HCT116 (cell line): ENCODE measurements at regions not wholly inside any gene's neighbourhood (a gene's known extent, or its start where the extent isn't known, plus 50 kb on each side); places are given as distances from the start of the nearest gene placed in this dataset.

Experiments
- ATAC-seq: fragments of 200-7000 bp; cut with Tn5 transposase; 2 replicates; pipeline ENCODE4 v1.9.1; 2020; ENCODE audit warnings: mild to moderate bottlenecking, moderate library complexity
- BruUV-seq: library from RNA; stranded (reverse); fragments of 400-500 nt; replicated peaks from 2 replicates; lab custom pipeline; 2021; lab: Mats Ljungman, UMichigan
- CTCF ChIA-PET: fragments of 300-600 bp; sonication (Branson Sonifier 250); formaldehyde crosslinking; loops from one replicate; lab custom pipeline; 2021; ENCODE audit warnings: antibody characterized with exemption; lab: Charles Lee
- POLR2A ChIA-PET: fragments of 300-600, 350-600 bp; sonication (Branson Sonifier 250); formaldehyde crosslinking; loops from one replicate; lab custom pipeline; 2021; ENCODE audit warnings: antibody characterized with exemption; lab: Charles Lee
- RAD21 ChIA-PET, 2 experiments: fragments of 300-600 bp; sonication (Branson Sonifier 250); formaldehyde crosslinking; loops; one replicate each; lab custom pipeline; 2023; ENCODE audit warnings: low total read pairs in 2 of 2; ENCODE audit not compliant: uncharacterized antibody in 2 of 2, unreplicated experiment in 2 of 2, low non-redundant PET in 1 of 2; lab: Charles Lee
- DNase-seq: peaks from one replicate; pipeline ENCODE4 v3.0.0-alpha.2; 2010; ENCODE audit warnings: low read depth, low spot score
- H2AFZ ChIP-seq: fragments of 200-600 bp; shearing (Covaris generic), sonication (generic); 2 replicates; pipeline ENCODE4 v1.6.1; 2017; ENCODE audit warnings: low read depth, mixed run types, mixed read lengths, antibody characterized with exemption, low read length; ENCODE audit not compliant: poor library complexity, severe bottlenecking
- H3K27ac ChIP-seq: 2 replicates; pipeline ENCODE4 v1.5.1; 2012; ENCODE audit warnings: low read depth, low read length
- H3K27me3 ChIP-seq: fragments of 200-600 bp; sonication (generic); 2 replicates; pipeline ENCODE4 v1.6.1; 2016; ENCODE audit warnings: mixed run types, low read length, mixed read lengths; ENCODE audit not compliant: insufficient read depth
- H3K36me3 ChIP-seq, 2 experiments: fragments of 200-500 bp in 1 of 2; fragments of 200-600 bp in 1 of 2; sonication (Bioruptor generic) in 1 of 2; sonication (generic) in 1 of 2; 2 replicates each; pipeline versions ENCODE4 v1.5.1 to v1.6.1; 2014 to 2016; ENCODE audit warnings: low read length in 2 of 2, inconsistent platforms in 1 of 2, mixed read lengths in 1 of 2, mixed run types in 1 of 2; ENCODE audit not compliant: insufficient read depth in 2 of 2, control insufficient read depth in 1 of 2
- H3K4me1 ChIP-seq, 2 experiments: fragments of 200-600 bp in 1 of 2; sonication (generic) in 1 of 2; 2 replicates each; pipeline versions ENCODE4 v1.5.1 to v1.6.1; 2012 to 2017; ENCODE audit warnings: low read length in 2 of 2, inconsistent platforms in 1 of 2, mild to moderate bottlenecking in 1 of 2, mixed read lengths in 1 of 2, mixed run types in 1 of 2, moderate library complexity in 1 of 2; ENCODE audit not compliant: insufficient read depth in 2 of 2, control insufficient read depth in 1 of 2
- H3K4me2 ChIP-seq: fragments of 200-600 bp; sonication (generic); 2 replicates; pipeline ENCODE4 v1.6.1; 2017; ENCODE audit warnings: mixed run types, low read length, mixed read lengths
- H3K4me3 ChIP-seq, 2 experiments: fragments of 200-600 bp in 1 of 2; sonication (generic) in 1 of 2; replicated peaks in 1 of 2; 2 replicates each; pipeline ENCODE4 v1.5.1; 2011 to 2016; ENCODE audit warnings: low read length in 2 of 2, control low read depth in 1 of 2, low read depth in 1 of 2, mild to moderate bottlenecking in 1 of 2, mixed read lengths in 1 of 2, mixed run types in 1 of 2
- H3K79me2 ChIP-seq: fragments of 200-600 bp; sonication (generic); 2 replicates; pipeline ENCODE4 v1.6.1; 2017; ENCODE audit warnings: mild to moderate bottlenecking, mixed run types, low read length, moderate library complexity, mixed read lengths; ENCODE audit not compliant: insufficient read depth
- H3K9ac ChIP-seq: fragments of 200-600 bp; sonication (generic); 2 replicates; pipeline ENCODE4 v1.6.1; 2016; ENCODE audit warnings: low read length, mixed read lengths
- H3K9me2 ChIP-seq: fragments of 200-600 bp; sonication (generic), shearing (Covaris generic); 2 replicates; pipeline ENCODE4 v1.6.1; 2017; ENCODE audit warnings: mixed run types, mild to moderate bottlenecking, moderate library complexity; ENCODE audit not compliant: insufficient read depth
- H3K9me3 ChIP-seq, 2 experiments: fragments of 200-500 bp in 1 of 2; fragments of 200-600 bp in 1 of 2; sonication (Bioruptor generic) in 1 of 2; sonication (generic) in 1 of 2; 2 replicates each; pipeline ENCODE4 v1.6.1; 2014 to 2017; ENCODE audit warnings: low read length in 2 of 2, mixed read lengths in 2 of 2, inconsistent platforms in 1 of 2, low read depth in 1 of 2, mild to moderate bottlenecking in 1 of 2, mixed run types in 1 of 2, moderate library complexity in 1 of 2; ENCODE audit not compliant: control insufficient read depth in 1 of 2, insufficient read depth in 1 of 2
- H4K20me1 ChIP-seq: fragments of 200-600 bp; sonication (generic), shearing (Covaris generic); 2 replicates; pipeline ENCODE4 v1.6.1; 2017; ENCODE audit warnings: mixed run types, mild to moderate bottlenecking, moderate library complexity; ENCODE audit not compliant: insufficient read depth
- CBX3 ChIP-seq: IDR thresholded peaks from 2 replicates; pipeline ENCODE4 v1.6.1; 2012; ENCODE audit warnings: low read depth
- CEBPB ChIP-seq: IDR thresholded peaks from 2 replicates; pipeline ENCODE4 v1.6.1; 2012; ENCODE audit warnings: low read depth
- EGR1 ChIP-seq: IDR thresholded peaks from 2 replicates; pipeline ENCODE4 v1.6.1; 2012; ENCODE audit warnings: low read depth
- ELF1 ChIP-seq: IDR thresholded peaks from 2 replicates; pipeline ENCODE4 v1.6.1; 2012; ENCODE audit warnings: low read depth, borderline replicate concordance
- EZH2 ChIP-seq: fragments of 200-600 bp; sonication (generic); IDR thresholded peaks from 2 replicates; pipeline ENCODE4 v1.6.1; 2017; ENCODE audit warnings: antibody characterized with exemption, mixed run types
- POLR2AphosphoS5 ChIP-seq: IDR thresholded peaks from 2 replicates; pipeline ENCODE4 v1.6.1; 2011; ENCODE audit warnings: mild to moderate bottlenecking, low read depth, low read length, moderate library complexity
- RAD21 ChIP-seq: IDR thresholded peaks from 2 replicates; pipeline ENCODE4 v1.6.1; 2012; ENCODE audit warnings: low read depth, mild to moderate bottlenecking
- SP1 ChIP-seq: IDR thresholded peaks from 2 replicates; pipeline ENCODE4 v1.6.1; 2012; ENCODE audit warnings: low read depth
- SRF ChIP-seq: IDR thresholded peaks from 2 replicates; pipeline ENCODE4 v1.6.1; 2012; ENCODE audit warnings: low read depth
- TCF7L2 ChIP-seq: IDR thresholded peaks from 2 replicates; pipeline ENCODE4 v1.7.0; 2011; ENCODE audit warnings: borderline replicate concordance, inconsistent platforms; ENCODE audit not compliant: insufficient read depth, insufficient read length; ENCODE audit errors: extremely low read depth
- YY1 ChIP-seq: IDR thresholded peaks from 2 replicates; pipeline ENCODE4 v1.6.1; 2011; ENCODE audit warnings: low read length, low read depth, moderate library complexity, mild to moderate bottlenecking; ENCODE audit not compliant: insufficient replicate concordance; ENCODE audit errors: extremely low read depth
- ZFX ChIP-seq: fragments of 450-650 bp; IDR thresholded peaks from 2 replicates; pipeline ENCODE4 v1.6.1; 2017
- intact Hi-C: fragments of 100-400 bp; cut with micrococcal nuclease; formaldehyde crosslinking; loops from 2 replicates; pipeline ENCODE4 v1.10.0; 2022
- TF ChIP-seq, protein P1 (sequence below): IDR thresholded peaks from 2 replicates; pipeline ENCODE4 v1.6.1; 2012
- TF ChIP-seq, protein P2 (sequence below): IDR thresholded peaks from 2 replicates; pipeline ENCODE4 v1.6.1; 2011; ENCODE audit warnings: mild to moderate bottlenecking, low read length, moderate library complexity; ENCODE audit not compliant: insufficient replicate concordance; ENCODE audit errors: extremely low read depth
- TF ChIP-seq, protein P3 (sequence below), 3 experiments: fragments of 200-600 bp in 1 of 3; sonication (generic) in 1 of 3; IDR thresholded peaks in 2 of 3; conservative IDR thresholded peaks in 1 of 3; 2 replicates each; pipeline ENCODE4 v1.5.1; 2012 to 2017; ENCODE audit warnings: low read depth in 2 of 3, low read length in 2 of 3, antibody characterized with exemption in 1 of 3, borderline replicate concordance in 1 of 3, control low read depth in 1 of 3, mild to moderate bottlenecking in 1 of 3, mixed read lengths in 1 of 3, mixed run types in 1 of 3, moderate library complexity in 1 of 3; ENCODE audit not compliant: insufficient read depth in 1 of 3

DNA sequence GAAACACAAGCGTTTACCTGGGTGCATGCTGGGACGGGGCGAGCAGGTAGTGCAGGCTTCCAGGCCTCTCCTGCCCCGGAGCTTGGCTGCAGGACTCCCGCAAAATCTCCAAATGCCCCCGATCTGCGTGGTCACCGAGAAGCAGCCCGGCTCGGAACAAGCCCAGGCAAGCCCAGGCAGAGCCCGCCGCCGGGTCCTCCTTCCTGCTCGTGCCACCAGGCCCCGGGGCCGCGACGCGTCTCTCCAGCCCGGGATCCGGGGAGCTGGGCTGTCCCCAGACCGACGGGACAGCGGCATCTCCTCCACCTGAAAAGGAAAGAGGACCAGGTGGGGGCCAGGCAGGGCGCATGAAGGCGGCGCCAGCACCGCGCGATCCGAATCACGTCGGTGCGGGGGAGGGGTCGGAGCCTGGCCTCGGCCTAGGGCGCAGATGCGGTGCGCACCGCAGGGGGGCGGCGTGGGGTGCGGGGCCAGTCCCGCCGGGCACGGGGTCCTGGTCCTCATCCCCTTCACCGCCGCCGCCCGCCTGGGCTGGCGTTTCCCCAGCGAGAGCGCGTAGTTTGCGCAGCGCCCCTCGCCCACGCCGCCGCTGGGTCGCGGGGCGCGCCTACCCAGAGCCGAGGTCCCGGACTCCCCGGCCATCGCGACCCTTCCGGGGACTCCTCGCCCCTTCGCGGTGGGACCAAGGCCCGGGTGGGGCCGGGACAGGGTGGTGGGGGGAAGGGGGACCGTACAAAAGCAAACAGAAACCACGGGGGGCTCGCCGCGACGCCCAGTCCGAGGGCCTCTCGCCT is 52.4 kb upstream of the H6PD start (continued):
- TF ChIP-seq, protein P1, sequence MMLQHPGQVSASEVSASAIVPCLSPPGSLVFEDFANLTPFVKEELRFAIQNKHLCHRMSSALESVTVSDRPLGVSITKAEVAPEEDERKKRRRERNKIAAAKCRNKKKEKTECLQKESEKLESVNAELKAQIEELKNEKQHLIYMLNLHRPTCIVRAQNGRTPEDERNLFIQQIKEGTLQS = no peak
- TF ChIP-seq TCF7L2 (peak; percentile 10), CEBPB (no peak), SRF (no peak)
- TF ChIP-seq, protein P2, sequence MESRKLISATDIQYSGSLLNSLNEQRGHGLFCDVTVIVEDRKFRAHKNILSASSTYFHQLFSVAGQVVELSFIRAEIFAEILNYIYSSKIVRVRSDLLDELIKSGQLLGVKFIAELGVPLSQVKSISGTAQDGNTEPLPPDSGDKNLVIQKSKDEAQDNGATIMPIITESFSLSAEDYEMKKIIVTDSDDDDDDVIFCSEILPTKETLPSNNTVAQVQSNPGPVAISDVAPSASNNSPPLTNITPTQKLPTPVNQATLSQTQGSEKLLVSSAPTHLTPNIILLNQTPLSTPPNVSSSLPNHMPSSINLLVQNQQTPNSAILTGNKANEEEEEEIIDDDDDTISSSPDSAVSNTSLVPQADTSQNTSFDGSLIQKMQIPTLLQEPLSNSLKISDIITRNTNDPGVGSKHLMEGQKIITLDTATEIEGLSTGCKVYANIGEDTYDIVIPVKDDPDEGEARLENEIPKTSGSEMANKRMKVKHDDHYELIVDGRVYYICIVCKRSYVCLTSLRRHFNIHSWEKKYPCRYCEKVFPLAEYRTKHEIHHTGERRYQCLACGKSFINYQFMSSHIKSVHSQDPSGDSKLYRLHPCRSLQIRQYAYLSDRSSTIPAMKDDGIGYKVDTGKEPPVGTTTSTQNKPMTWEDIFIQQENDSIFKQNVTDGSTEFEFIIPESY = no peak
- TF ChIP-seq, all 23 proteins: peak for 8

DNA sequence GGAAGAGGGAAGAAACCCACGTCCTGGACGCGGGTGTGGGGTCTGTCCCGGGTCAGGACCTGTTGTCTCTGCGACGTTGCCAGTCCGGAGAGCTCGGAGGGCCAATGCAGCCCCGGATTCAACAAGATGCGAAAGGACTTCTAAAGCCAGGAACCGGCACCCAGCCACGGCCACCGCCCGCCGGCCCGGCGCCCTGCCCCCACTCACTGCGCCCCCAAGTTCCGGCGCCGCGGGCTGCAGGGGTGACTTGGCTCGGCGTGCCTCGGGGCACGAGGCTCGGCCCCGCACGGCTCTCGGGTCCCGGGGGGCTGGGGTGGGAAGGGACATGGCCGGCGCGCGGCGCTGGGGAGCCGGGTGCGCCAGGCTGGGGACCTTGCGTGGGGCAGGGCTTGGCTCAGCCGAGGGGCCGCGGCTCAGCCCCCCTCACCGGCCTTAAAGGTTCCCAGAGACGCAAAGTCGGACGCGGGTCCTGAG is 51.8 kb upstream of the H6PD start:
- ATAC-seq (peak; percentile 2; the same call in 1 of the 2 replicates), DNase-seq (no peak)
- no TSS peak for BruUV-seq
- peak overlapping the region; percentile 70 to 86 for H3K4me3 ChIP-seq
- H3K9me3 ChIP-seq = no peaks in the 10 kb centered on the region
- ChIA-PET RAD21 (no interaction called here), CTCF (interaction anchor here (0.9 kb wide), 1 partner anchor 11 kb away, joined by 4 read pairs; no protein-coding TSS in a partner anchor), POLR2A (no interaction called here)
- intact Hi-C loops = no loop called here
- no peaks in the 10 kb centered on the region for H4K20me1 ChIP-seq
- H3K9me2 ChIP-seq = no peaks in the 10 kb centered on the region
- H2AFZ ChIP-seq = peak overlapping the region; percentile 83
- peaks cover 14 to 39% of the 10 kb centered on the region in 2 experiments for H3K4me1 ChIP-seq
- H3K27me3 ChIP-seq = no peaks in the 10 kb centered on the region
- H3K9ac ChIP-seq = peak overlapping the region; percentile 94
- peak overlapping the region; percentile 86; the same call in 1 of the 2 replicates for H3K27ac ChIP-seq
- H3K4me2 ChIP-seq = peak overlapping the region; percentile 92
- H3K79me2 ChIP-seq = peaks cover 38% of the 10 kb centered on the region
- 0 out of 4 replicates have a peak, but pooled peaks cover 2 to 3% of the 10 kb centered on the region in 2 experiments for H3K36me3 ChIP-seq
- TF ChIP-seq SP1 (no peak), CEBPB (no peak), ZFX (no peak), TCF7L2 (no peak), EGR1 (no peak), CBX3 (no peak), POLR2AphosphoS5 (no peak), EZH2 (no peak), SRF (no peak), YY1 (no peak), RAD21 (no peak), ELF1 (no peak)
- TF ChIP-seq, protein P3, sequence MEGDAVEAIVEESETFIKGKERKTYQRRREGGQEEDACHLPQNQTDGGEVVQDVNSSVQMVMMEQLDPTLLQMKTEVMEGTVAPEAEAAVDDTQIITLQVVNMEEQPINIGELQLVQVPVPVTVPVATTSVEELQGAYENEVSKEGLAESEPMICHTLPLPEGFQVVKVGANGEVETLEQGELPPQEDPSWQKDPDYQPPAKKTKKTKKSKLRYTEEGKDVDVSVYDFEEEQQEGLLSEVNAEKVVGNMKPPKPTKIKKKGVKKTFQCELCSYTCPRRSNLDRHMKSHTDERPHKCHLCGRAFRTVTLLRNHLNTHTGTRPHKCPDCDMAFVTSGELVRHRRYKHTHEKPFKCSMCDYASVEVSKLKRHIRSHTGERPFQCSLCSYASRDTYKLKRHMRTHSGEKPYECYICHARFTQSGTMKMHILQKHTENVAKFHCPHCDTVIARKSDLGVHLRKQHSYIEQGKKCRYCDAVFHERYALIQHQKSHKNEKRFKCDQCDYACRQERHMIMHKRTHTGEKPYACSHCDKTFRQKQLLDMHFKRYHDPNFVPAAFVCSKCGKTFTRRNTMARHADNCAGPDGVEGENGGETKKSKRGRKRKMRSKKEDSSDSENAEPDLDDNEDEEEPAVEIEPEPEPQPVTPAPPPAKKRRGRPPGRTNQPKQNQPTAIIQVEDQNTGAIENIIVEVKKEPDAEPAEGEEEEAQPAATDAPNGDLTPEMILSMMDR (IDR thresholded peaks at IDR 0.05 in 2 of 3, conservative IDR thresholded peaks at IDR 0.05 in 1 of 3; ENCODE audit: borderline replicate concordance in 1 of 3, insufficient read depth in 1 of 3, low read depth in 2 of 3, low read length in 2 of 3) = no peak
